ENCODE measurements at regions not wholly inside any gene's neighbourhood (a gene's known extent, or its start where the extent isn't known, plus 50 kb on each side); places are given as distances from the start of the nearest gene placed in this dataset.

DNA sequence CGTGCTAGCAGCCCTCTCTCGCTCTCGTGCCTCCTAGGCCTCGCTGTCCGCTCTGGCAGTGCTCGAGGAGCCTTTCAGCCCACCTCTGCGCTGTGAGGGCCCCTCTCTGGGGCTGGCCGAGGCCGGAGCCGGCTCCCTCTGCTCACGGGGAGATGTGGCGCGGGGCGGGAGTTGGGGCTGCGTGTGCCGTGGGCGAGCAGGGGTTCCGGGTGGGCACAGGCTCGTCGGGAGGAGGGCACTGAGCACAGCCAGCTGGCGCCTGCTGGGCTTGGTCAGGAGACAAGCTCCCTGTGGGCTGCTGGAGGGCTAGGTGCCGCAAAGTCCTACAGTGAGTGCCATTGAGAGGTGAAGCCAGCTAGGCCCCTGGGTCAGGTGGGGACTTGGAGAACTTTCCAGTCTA is 994.5 kb downstream of the C4orf33 start:
- TF ChIP-seq GATA3 (IDR thresholded peaks at IDR 0.05; ENCODE audit: low read depth, low read length) (no peak), GATA2 (IDR thresholded peaks at IDR 0.05; ENCODE audit: low read depth, low read length) (no peak)
